ENCODE measurements at regions not wholly inside any gene's neighbourhood (a gene's known extent, or its start where the extent isn't known, plus 50 kb on each side); places are given as distances from the start of the nearest gene placed in this dataset.

- TF ChIP-seq CTCF (conservative IDR thresholded peaks at IDR 0.05; ENCODE audit: low read length) = no peak
- no peak for TF ChIP-seq EZH2phosphoT487 (IDR thresholded peaks at IDR 0.05; ENCODE audit: borderline replicate concordance, low read depth, low read length)
Observed at GRCh38 chr11:80362563-80363340, 921.9 kb upstream of the TENM4 start.
